ENCODE measurements at regions not wholly inside any gene's neighbourhood (a gene's known extent, or its start where the extent isn't known, plus 50 kb on each side); places are given as distances from the start of the nearest gene placed in this dataset.

GRCh38 chr10:90403211-90404000 is 454.4 kb downstream of the HTR7 start:
- DNase-seq (ENCODE audit: low read depth) = no peak

GRCh38 chr10:90407131-90407530 is 450.7 kb downstream of the HTR7 start:
- DNase-seq (ENCODE audit: low read depth) = peak; percentile 92

- DNase-seq (ENCODE audit: low read depth) = no peak
Observed at GRCh38 chr10:90407851-90408250, 450.0 kb downstream of the HTR7 start.

- peak; percentile 31 for DNase-seq (ENCODE audit: low read depth)
Observed at GRCh38 chr10:90412582-90412981, 445.3 kb downstream of the HTR7 start.

- DNase-seq (ENCODE audit: low read depth) = peak; percentile 48
Observed at GRCh38 chr10:90413196-90413595, 444.6 kb downstream of the HTR7 start.

- DNase-seq (ENCODE audit: low read depth) = no peak
Observed at GRCh38 chr10:90414926-90415325, 442.9 kb downstream of the HTR7 start.

GRCh38 chr10:90417029-90417428 is 440.8 kb downstream of the HTR7 start:
- DNase-seq (ENCODE audit: low read depth) = peak; percentile 70

- DNase-seq (ENCODE audit: low read depth) = peak; percentile 65
Observed at GRCh38 chr10:90417476-90418210, 440.2 kb downstream of the HTR7 start.

- peak; percentile 92 for DNase-seq (ENCODE audit: low read depth)
Observed at GRCh38 chr10:90418869-90419652, 438.8 kb downstream of the HTR7 start.

- no peak for DNase-seq (ENCODE audit: low read depth)
Observed at GRCh38 chr10:90420637-90421318, 437.1 kb downstream of the HTR7 start.

GRCh38 chr10:90421874-90422273 is 436.0 kb downstream of the HTR7 start:
- DNase-seq (ENCODE audit: low read depth) = no peak

GRCh38 chr10:90424730-90425129 is 433.1 kb downstream of the HTR7 start:
- peak; percentile 84 for DNase-seq (ENCODE audit: low read depth)

- DNase-seq (ENCODE audit: low read depth) = no peak
Observed at GRCh38 chr10:90430186-90430585, 427.7 kb downstream of the HTR7 start.

GRCh38 chr10:90432866-90433265 is 425.0 kb downstream of the HTR7 start:
- DNase-seq (ENCODE audit: low read depth) = no peak

- peak; percentile 38 for DNase-seq (ENCODE audit: low read depth)
Observed at GRCh38 chr10:90435296-90435695, 422.5 kb downstream of the HTR7 start.

GRCh38 chr10:90437452-90437851 is 420.4 kb downstream of the HTR7 start:
- DNase-seq (ENCODE audit: low read depth) = peak; percentile 58

- no peak for DNase-seq (ENCODE audit: low read depth)
Observed at GRCh38 chr10:90440870-90441269, 417.0 kb downstream of the HTR7 start.

- peak; percentile 44 for DNase-seq (ENCODE audit: low read depth)
Observed at GRCh38 chr10:90443342-90443741, 414.5 kb downstream of the HTR7 start.

GRCh38 chr10:90447831-90448230 is 410.0 kb downstream of the HTR7 start:
- no peak for DNase-seq (ENCODE audit: low read depth)

- DNase-seq (ENCODE audit: low read depth) = no peak
Observed at GRCh38 chr10:90450797-90451196, 407.0 kb downstream of the HTR7 start.

- DNase-seq (ENCODE audit: low read depth) = peak; percentile 66
Observed at GRCh38 chr10:90451283-90451682, 406.6 kb downstream of the HTR7 start.

GRCh38 chr10:90458054-90458453 is 399.8 kb downstream of the HTR7 start:
- peak; percentile 24 for DNase-seq (ENCODE audit: low read depth)
